ENCODE measurements at regions not wholly inside any gene's neighbourhood (a gene's known extent, or its start where the extent isn't known, plus 50 kb on each side); places are given as distances from the start of the nearest gene placed in this dataset.

DNA sequence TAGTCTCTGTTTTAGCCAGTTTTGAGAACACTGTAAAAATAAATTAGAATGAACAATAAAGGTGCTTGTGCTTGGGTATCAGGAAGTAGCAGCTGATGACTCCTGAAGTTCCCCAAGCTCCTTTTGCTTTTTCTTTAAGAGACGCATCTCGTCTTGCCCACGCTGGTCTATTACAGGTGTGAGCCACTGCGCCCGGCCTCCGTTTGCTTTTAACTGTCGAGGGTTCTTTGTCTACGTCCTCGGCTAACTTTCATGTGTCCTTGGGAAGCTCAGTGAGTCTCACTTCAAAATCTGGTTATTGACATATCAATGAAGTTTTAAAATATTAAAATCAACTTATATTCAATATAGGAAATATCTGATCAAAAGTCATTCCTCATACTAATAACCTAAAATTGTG, 246.5 kb downstream of the FBXO15 start (continued):
- no peak for TF ChIP-seq DPF2 (IDR thresholded peaks at IDR 0.05)
- TF ChIP-seq, protein P1, sequence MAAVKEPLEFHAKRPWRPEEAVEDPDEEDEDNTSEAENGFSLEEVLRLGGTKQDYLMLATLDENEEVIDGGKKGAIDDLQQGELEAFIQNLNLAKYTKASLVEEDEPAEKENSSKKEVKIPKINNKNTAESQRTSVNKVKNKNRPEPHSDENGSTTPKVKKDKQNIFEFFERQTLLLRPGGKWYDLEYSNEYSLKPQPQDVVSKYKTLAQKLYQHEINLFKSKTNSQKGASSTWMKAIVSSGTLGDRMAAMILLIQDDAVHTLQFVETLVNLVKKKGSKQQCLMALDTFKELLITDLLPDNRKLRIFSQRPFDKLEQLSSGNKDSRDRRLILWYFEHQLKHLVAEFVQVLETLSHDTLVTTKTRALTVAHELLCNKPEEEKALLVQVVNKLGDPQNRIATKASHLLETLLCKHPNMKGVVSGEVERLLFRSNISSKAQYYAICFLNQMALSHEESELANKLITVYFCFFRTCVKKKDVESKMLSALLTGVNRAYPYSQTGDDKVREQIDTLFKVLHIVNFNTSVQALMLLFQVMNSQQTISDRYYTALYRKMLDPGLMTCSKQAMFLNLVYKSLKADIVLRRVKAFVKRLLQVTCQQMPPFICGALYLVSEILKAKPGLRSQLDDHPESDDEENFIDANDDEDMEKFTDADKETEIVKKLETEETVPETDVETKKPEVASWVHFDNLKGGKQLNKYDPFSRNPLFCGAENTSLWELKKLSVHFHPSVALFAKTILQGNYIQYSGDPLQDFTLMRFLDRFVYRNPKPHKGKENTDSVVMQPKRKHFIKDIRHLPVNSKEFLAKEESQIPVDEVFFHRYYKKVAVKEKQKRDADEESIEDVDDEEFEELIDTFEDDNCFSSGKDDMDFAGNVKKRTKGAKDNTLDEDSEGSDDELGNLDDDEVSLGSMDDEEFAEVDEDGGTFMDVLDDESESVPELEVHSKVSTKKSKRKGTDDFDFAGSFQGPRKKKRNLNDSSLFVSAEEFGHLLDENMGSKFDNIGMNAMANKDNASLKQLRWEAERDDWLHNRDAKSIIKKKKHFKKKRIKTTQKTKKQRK (IDR thresholded peaks at IDR 0.05; ENCODE audit: low read depth, low read length) = no peak
- no peak for TF ChIP-seq ATF7 (IDR thresholded peaks at IDR 0.05; ENCODE audit: low read depth)

GRCh38 chr18:73900106-73900835, 247.4 kb downstream of the FBXO15 start:
- 36% methylated on average over 7 of the region's 7 CpGs for WGBS (ENCODE audit: insufficient coverage, insufficient replicate concordance, low lambda C conversion rate, missing lambda C conversion rate)
- ChIA-PET SMC1A (ENCODE audit: uncharacterized antibody, unreplicated experiment) (interaction anchor here (0.7 kb wide), 1 partner anchor 236 kb away, joined by 3 read pairs; no protein-coding TSS in a partner anchor), RAD21 (ENCODE audit: unreplicated experiment) (no interaction called here), CTCF (interaction anchor here (0.6 to 0.8 kb wide), 3 partner anchors 19 to 562 kb away, joined by 3 to 4 read pairs (median 3); no protein-coding TSS in a partner anchor), POLR2A (no interaction called here)
- H3K4me3 ChIP-seq = no peak overlapping the region
- no TSS peak for BruUV-seq (replicated peaks)
- H3K36me3 ChIP-seq (ENCODE audit: control insufficient read depth in 2 of 2, insufficient read depth in 2 of 2, low read length in 1 of 2) = no peaks in the 10 kb centered on the region
- no peaks in the 10 kb centered on the region for H3K4me1 ChIP-seq (ENCODE audit: control insufficient read depth, insufficient read depth, low read length)
- in situ Hi-C loops (cut with MboI) (no loop called here), intact Hi-C loops (cut with micrococcal nuclease; ENCODE audit: unreplicated experiment) (no loop called here)
- no peaks in the 10 kb centered on the region for H3K9me3 ChIP-seq (replicated peaks; ENCODE audit: control insufficient read depth, insufficient read depth, low read length)
- no peak overlapping the region for H3K4me2 ChIP-seq (ENCODE audit: control insufficient read depth, insufficient read depth)
- H3K79me2 ChIP-seq (ENCODE audit: control insufficient read depth, insufficient read depth, low read length) = no peaks in the 10 kb centered on the region
- no peak for ATAC-seq
- no peak for FAIRE-seq
- H3K9ac ChIP-seq (ENCODE audit: control insufficient read depth, insufficient read depth, low read length) = no peak overlapping the region
- no peak overlapping the region for H2AFZ ChIP-seq (ENCODE audit: control insufficient read depth, low read depth, low read length)
- no peak for DNase-seq (ENCODE audit: low read depth, low spot score)
- H3K27ac ChIP-seq (ENCODE audit: control insufficient read depth, insufficient read depth) = no peak overlapping the region
- no peaks in the 10 kb centered on the region for H3K27me3 ChIP-seq (replicated peaks in 1 of 2; ENCODE audit: control insufficient read depth in 2 of 2, insufficient read depth in 2 of 2, low read length in 1 of 2)
- H4K20me1 ChIP-seq (ENCODE audit: control insufficient read depth, insufficient read depth) = no peaks in the 10 kb centered on the region
- TF ChIP-seq KAT2A (conservative IDR thresholded peaks at IDR 0.05; ENCODE audit: control insufficient read depth, low read depth, low read length) (no peak), IRF4 (IDR thresholded peaks at IDR 0.05; ENCODE audit: low read depth, low read length) (no peak), JUND (IDR thresholded peaks at IDR 0.05; ENCODE audit: low read depth, low read length) (no peak), POLR2AphosphoS5 (IDR thresholded peaks at IDR 0.05; ENCODE audit: low read length) (no peak)
- TF ChIP-seq, protein P2, sequence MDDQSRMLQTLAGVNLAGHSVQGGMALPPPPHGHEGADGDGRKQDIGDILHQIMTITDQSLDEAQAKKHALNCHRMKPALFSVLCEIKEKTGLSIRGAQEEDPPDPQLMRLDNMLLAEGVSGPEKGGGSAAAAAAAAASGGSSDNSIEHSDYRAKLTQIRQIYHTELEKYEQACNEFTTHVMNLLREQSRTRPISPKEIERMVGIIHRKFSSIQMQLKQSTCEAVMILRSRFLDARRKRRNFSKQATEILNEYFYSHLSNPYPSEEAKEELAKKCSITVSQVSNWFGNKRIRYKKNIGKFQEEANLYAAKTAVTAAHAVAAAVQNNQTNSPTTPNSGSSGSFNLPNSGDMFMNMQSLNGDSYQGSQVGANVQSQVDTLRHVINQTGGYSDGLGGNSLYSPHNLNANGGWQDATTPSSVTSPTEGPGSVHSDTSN (IDR thresholded peaks at IDR 0.05; ENCODE audit: insufficient replicate concordance, low read depth, low read length) = no peak
- TF ChIP-seq, protein P3, sequence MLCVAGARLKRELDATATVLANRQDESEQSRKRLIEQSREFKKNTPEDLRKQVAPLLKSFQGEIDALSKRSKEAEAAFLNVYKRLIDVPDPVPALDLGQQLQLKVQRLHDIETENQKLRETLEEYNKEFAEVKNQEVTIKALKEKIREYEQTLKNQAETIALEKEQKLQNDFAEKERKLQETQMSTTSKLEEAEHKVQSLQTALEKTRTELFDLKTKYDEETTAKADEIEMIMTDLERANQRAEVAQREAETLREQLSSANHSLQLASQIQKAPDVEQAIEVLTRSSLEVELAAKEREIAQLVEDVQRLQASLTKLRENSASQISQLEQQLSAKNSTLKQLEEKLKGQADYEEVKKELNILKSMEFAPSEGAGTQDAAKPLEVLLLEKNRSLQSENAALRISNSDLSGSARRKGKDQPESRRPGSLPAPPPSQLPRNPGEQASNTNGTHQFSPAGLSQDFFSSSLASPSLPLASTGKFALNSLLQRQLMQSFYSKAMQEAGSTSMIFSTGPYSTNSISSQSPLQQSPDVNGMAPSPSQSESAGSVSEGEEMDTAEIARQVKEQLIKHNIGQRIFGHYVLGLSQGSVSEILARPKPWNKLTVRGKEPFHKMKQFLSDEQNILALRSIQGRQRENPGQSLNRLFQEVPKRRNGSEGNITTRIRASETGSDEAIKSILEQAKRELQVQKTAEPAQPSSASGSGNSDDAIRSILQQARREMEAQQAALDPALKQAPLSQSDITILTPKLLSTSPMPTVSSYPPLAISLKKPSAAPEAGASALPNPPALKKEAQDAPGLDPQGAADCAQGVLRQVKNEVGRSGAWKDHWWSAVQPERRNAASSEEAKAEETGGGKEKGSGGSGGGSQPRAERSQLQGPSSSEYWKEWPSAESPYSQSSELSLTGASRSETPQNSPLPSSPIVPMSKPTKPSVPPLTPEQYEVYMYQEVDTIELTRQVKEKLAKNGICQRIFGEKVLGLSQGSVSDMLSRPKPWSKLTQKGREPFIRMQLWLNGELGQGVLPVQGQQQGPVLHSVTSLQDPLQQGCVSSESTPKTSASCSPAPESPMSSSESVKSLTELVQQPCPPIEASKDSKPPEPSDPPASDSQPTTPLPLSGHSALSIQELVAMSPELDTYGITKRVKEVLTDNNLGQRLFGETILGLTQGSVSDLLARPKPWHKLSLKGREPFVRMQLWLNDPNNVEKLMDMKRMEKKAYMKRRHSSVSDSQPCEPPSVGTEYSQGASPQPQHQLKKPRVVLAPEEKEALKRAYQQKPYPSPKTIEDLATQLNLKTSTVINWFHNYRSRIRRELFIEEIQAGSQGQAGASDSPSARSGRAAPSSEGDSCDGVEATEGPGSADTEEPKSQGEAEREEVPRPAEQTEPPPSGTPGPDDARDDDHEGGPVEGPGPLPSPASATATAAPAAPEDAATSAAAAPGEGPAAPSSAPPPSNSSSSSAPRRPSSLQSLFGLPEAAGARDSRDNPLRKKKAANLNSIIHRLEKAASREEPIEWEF (IDR thresholded peaks at IDR 0.05; ENCODE audit: insufficient replicate concordance, low read depth, low read length) = no peak
- TF ChIP-seq, protein P4, sequence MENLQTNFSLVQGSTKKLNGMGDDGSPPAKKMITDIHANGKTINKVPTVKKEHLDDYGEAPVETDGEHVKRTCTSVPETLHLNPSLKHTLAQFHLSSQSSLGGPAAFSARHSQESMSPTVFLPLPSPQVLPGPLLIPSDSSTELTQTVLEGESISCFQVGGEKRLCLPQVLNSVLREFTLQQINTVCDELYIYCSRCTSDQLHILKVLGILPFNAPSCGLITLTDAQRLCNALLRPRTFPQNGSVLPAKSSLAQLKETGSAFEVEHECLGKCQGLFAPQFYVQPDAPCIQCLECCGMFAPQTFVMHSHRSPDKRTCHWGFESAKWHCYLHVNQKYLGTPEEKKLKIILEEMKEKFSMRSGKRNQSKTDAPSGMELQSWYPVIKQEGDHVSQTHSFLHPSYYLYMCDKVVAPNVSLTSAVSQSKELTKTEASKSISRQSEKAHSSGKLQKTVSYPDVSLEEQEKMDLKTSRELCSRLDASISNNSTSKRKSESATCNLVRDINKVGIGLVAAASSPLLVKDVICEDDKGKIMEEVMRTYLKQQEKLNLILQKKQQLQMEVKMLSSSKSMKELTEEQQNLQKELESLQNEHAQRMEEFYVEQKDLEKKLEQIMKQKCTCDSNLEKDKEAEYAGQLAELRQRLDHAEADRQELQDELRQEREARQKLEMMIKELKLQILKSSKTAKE (IDR thresholded peaks at IDR 0.05; ENCODE audit: low read depth, poor library complexity, severe bottlenecking) = no peak
